DMS153 (cell line): ENCODE measurements at regions not wholly inside any gene's neighbourhood (a gene's known extent, or its start where the extent isn't known, plus 50 kb on each side); places are given as distances from the start of the nearest gene placed in this dataset.
A peak's percentile ranks its signal among the peaks of the same experiment; 100 is the strongest.

Experiments
- DNase-seq: peaks from one replicate; lab custom pipeline; 2025; lab: John Stamatoyannopoulos, UW

- no peak for DNase-seq
Observed at GRCh38 chr1:208419746-208420420, 175.7 kb upstream of the PLXNA2 start.

- DNase-seq: no peak
Observed at GRCh38 chr1:208420696-208421095, 176.5 kb upstream of the PLXNA2 start.

- DNase-seq: no peak
Observed at GRCh38 chr1:208421486-208421885, 177.3 kb upstream of the PLXNA2 start.

- no peak for DNase-seq
Observed at GRCh38 chr1:208423526-208423925, 179.3 kb upstream of the PLXNA2 start.

GRCh38 chr1:208425096-208425495, 180.9 kb upstream of the PLXNA2 start:
- no peak for DNase-seq

- no peak for DNase-seq
Observed at GRCh38 chr1:208430220-208430619, 186.0 kb upstream of the PLXNA2 start.

GRCh38 chr1:208431721-208432120, 187.5 kb upstream of the PLXNA2 start:
- no peak for DNase-seq

- no peak for DNase-seq
Observed at GRCh38 chr1:208432346-208432745, 188.2 kb upstream of the PLXNA2 start.

GRCh38 chr1:208433086-208433485, 188.9 kb upstream of the PLXNA2 start:
- no peak for DNase-seq

- no peak for DNase-seq
Observed at GRCh38 chr1:208433971-208434370, 189.8 kb upstream of the PLXNA2 start.

GRCh38 chr1:208437401-208437800, 193.2 kb upstream of the PLXNA2 start:
- DNase-seq: no peak

GRCh38 chr1:208438112-208438699, 194.0 kb upstream of the PLXNA2 start:
- no peak for DNase-seq

- DNase-seq: no peak
Observed at GRCh38 chr1:208445758-208446203, 201.6 kb upstream of the PLXNA2 start.

- DNase-seq: no peak
Observed at GRCh38 chr1:208446271-208446691, 202.1 kb upstream of the PLXNA2 start.

GRCh38 chr1:208448425-208448824, 204.2 kb upstream of the PLXNA2 start:
- DNase-seq: no peak

- peak; percentile 89 for DNase-seq
Observed at GRCh38 chr1:208449951-208450350, 205.8 kb upstream of the PLXNA2 start.

GRCh38 chr1:208450958-208451357, 206.8 kb upstream of the PLXNA2 start:
- DNase-seq: peak; percentile 78

- DNase-seq: no peak
Observed at GRCh38 chr1:208455821-208456220, 211.6 kb upstream of the PLXNA2 start.

GRCh38 chr1:208456487-208456886, 212.3 kb upstream of the PLXNA2 start:
- no peak for DNase-seq

GRCh38 chr1:208460823-208461222, 216.6 kb upstream of the PLXNA2 start:
- no peak for DNase-seq

- no peak for DNase-seq
Observed at GRCh38 chr1:208461680-208462079, 217.5 kb upstream of the PLXNA2 start.

GRCh38 chr1:208462761-208463160, 218.6 kb upstream of the PLXNA2 start:
- no peak for DNase-seq

GRCh38 chr1:208465266-208465665, 221.1 kb upstream of the PLXNA2 start:
- no peak for DNase-seq
